22Rv1 (cell line): ENCODE measurements at regions not wholly inside any gene's neighbourhood (a gene's known extent, or its start where the extent isn't known, plus 50 kb on each side); places are given as distances from the start of the nearest gene placed in this dataset.
"Not testable (repeated sequence)": the region's sequence is repeated elsewhere in the genome, so short reads cannot be mapped to it uniquely, and the experiment has no call there.

ENCODE experiments used
- H3K27ac ChIP-seq: fragments of 450-650 bp; 2 replicates; pipeline ENCODE4 v1.5.1; 2017
- CTCF ChIP-seq: fragments of 450-650 bp; IDR thresholded peaks from 2 replicates; pipeline ENCODE4 v1.5.1; 2017; ENCODE audit warnings: mild to moderate bottlenecking
- ZFX ChIP-seq: fragments of 450-650 bp; IDR thresholded peaks from 2 replicates; pipeline ENCODE4 v1.6.1; 2017; ENCODE audit warnings: antibody characterized with exemption, borderline replicate concordance

- H3K27ac ChIP-seq, result no peak overlapping the region
- TF ChIP-seq ZFX, result no peak
- no peak for TF ChIP-seq CTCF
Observed at GRCh38 chr2:146541896-146542295, 1302.9 kb upstream of the ACVR2A start.

DNA sequence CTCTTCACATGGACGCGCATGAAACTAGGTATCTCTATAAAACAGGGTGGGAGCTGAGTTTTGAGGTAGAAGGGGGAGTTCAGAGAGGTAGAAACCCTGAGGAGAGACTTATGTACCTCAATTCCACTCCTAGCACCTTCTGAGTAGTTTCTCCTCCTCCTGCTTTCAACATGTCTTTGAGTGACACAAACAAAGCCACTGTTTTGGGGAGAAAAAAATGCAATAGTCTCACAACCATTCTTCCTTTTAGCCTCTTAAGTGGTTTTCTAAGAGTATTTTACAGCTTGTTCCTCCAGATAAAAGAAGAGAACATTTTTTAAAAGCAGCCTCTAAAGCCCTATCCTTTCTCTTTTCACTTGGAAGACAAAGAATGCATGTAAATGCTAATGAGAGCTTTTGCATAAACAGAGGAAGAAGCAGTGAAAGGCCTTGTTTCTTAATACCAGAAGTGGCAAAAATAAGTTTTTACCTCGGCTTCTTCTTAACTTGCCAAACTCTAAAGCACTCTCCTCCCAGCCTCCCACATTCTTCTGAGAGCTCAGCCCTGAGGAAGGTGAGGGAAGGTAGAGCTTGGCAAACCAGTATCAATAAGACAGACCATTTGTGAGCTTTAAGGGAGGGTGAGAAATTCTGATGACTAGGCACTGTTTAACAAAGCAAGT is 1304.4 kb upstream of the ACVR2A start:
- H3K27ac ChIP-seq, result no peak overlapping the region
- TF ChIP-seq ZFX (no peak), CTCF (no peak)

- H3K27ac ChIP-seq, result not testable (repeated sequence)
Observed at GRCh38 chr2:146539739-146540138, 1305.1 kb upstream of the ACVR2A start.

DNA sequence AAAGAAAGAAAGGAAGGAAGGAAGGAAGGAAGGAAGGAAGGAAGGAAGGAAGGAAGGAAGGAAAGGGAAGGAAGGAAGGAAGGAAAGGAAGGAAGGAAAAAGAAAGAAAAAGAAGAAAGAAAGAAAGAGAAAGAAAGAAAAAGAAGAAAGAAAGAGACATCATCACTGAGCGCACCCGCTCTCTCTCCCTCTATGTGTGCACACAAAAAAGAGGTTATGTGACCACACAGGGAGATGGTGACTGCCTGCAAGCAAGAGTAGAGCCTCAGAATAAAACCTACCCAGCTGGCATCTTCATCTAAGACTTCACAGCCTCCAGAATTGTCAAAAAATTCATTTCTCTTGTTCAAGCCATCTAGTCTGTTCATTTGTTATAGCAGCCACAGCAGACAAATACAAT is 1307.4 kb upstream of the ACVR2A start:
- TF ChIP-seq ZFX, result no peak
- no peak for TF ChIP-seq CTCF
- no peak overlapping the region for H3K27ac ChIP-seq

DNA sequence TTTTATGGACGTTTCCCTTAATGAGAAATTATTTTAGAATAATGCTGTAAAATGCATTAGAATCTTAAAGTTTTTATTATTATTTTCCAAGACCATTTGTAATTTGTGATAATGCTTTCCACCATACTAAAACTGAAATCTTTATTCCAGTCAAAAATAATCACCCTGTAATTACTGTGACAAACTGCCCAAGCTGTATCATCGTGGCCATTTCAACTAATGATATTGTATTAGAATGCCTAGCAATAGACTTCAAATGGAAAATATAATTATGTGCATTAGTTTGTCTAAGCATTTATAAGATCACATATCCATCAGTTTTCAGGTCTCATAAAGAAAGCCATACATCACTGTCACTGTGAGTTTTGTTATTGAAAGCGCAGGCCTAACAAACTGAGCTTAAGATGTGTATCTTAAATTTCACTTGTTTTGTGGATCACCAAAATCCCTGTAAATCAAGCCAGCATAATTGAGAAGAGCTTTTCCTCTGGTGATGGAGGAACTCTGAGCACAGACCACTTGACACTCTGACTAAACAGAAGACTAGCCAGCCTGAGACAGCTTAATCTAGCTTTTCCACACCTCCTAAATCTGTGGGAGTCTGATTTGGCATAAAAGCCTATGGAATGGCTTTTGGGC is 1312.2 kb upstream of the ACVR2A start:
- TF ChIP-seq CTCF, result no peak
- TF ChIP-seq ZFX, result no peak
- H3K27ac ChIP-seq, result no peak overlapping the region

DNA sequence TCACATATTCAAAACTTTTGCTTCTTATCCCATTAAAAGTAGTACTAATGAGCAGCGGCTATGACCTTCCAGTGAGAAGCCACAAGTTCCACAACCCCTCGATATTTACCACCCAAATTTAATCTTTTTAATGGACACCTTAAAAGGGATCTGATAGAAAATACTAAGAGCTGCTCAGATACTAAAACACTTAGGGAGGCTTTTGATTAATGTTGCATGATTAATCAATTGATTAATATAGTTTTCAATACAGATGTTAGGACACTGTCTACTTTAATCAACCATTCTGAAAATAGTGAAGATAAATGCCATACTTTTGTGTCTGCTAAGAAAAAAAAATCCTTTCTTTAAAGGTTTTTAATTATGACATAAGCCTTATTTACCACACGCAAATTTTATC is 1312.8 kb upstream of the ACVR2A start:
- no peak for TF ChIP-seq CTCF
- no peak for TF ChIP-seq ZFX

GRCh38 chr2:146530886-146531285 is 1313.9 kb upstream of the ACVR2A start:
- no peak overlapping the region for H3K27ac ChIP-seq
- TF ChIP-seq CTCF (no peak), ZFX (no peak)

More for the DNA sequence above, 1312.8 kb upstream of the ACVR2A start:
- no peak overlapping the region for H3K27ac ChIP-seq
